NCI-H446 treated with DMSO at 0.1 percent for 48 hours (cell line): ENCODE measurements at regions not wholly inside any gene's neighbourhood (a gene's known extent, or its start where the extent isn't known, plus 50 kb on each side); places are given as distances from the start of the nearest gene placed in this dataset.

Source experiments
- DNase-seq: peaks from one replicate; lab custom pipeline; 2025; lab: John Stamatoyannopoulos, UW

DNA sequence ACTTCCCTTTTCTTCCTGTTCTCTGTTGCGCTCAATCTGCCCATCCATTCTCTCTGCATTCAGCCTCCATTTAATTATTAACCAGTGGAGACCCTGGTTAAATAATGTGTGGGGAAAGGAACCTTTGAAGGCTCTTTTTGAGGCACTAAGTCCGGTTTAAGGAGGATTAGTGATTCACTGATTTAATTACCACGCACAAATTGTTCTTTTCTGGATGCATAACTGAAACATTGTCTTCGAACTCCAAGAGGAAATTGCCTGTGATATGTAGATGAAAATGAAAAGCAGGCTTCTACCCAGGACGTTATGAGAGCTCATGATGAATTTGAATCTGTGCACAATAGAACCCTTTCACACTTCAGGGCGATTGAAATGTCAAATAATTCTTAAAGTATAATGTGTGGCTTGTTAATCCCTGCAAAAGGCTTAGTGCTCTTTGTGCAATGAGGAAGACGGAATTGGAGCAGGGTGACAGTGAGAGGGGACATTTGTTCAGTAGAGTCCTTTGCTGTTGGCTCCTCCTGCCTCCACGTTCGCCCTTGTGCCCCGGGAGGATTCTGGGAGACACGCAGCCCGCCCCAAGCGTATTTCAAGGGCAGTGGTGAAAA, 51.1 kb upstream of the ZNF236 start:
- DNase-seq: no peak

DNA sequence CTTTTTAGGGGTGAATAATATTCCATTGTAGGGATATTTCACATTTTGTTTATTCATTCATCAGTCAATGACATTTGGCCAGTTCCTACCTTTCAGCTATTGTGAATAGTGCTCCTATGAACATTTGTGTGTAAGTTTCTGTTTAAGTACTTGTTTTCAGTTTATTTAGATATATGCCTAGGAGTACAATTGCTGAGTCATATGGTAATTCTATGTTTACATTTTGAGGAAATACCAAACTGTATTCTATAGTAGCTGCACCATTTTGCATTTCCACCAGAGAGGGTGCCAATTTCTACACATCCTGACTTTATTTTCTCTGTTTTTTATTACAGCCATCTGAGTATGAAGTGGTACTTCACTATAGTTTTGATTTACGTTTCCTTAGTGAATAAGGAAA, 54.4 kb upstream of the ZNF236 start:
- no peak for DNase-seq

DNA sequence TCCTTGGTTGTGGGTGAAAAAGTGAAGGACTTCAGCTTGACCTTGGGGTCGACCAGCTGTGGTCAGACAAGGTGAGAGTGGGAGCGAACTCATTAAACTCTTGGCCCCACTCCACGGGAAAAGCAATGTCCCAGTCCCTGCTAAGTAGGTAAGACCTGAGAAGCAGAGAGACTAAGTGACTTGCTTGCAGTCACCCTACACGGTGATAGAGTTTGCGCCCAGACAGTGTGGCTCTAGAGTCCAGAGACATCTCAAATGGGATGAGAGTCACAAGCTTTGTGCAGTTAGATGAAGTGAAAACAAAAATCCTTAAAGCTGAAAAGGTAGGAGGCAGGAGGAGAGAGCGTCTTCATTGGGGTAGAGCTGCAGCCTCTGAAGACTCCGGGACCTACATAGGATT, 55.9 kb upstream of the ZNF236 start:
- DNase-seq: no peak

DNA sequence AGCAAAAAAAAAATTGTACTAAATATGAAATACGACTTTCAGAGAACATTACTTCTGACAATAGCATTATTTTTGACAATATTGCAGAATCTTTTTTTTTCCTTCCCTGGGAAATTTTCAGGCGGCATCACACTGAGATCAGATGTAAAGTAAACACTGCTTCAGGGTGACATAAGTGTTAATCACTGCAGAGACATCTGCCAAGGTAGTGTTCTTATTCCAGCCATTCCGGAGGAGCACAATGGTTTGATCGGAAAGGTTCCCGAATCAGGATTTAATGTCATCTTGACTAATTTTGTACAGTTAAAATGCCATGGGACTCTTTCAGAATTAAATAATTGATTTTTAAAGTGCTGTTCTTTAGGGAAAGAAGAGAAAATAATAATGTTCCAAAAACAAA, 56.7 kb upstream of the ZNF236 start:
- no peak for DNase-seq

DNA sequence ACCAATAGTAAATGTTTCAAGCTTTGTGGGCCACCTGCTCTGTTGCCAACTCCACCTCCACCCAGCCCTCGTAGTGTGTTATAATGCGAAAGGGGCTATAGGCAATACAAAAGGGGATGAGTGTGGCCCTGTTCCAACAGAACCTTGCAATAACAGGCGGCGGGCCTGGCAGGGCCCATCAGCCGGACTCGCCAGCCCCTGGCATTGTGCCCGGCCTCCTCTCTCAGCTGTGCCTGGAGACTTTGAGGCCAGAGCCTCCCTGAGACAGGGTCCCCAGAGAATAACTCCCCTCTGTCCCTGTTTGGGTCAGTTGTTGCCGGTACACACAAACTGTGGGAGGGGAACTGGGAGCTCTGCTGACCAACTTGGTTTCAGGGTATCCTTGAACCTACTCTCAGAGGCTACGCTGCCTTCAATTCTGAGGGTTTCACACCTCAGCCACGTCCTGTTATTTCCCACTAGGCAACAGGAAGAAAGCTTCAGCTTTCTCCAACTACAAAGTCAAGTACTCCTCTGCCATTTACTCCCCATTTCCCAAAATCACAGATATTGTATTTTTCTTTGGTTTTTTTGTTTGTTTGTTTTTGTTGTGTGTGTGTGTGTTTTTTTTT, 58.0 kb upstream of the ZNF236 start:
- DNase-seq: peak; percentile 2

DNA sequence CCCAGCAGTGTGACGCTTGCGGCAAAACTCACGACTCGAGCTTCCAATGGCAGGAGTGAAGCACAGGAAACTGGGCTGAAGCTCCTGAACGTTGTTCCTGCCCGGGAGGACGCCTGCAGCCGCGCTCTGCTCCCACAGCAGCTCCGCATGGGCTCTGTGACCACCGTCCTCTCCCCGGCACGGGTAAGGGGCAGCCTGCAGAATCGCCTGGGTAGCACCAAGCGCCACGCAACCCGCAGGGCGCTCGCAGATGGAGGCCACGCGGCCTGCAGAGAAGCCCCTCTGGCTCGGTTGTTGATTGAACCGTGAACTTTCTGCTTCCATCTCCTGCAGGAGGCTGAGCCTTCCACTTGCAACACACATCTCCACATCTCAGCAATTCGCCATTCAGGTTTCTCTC, 63.3 kb upstream of the ZNF236 start:
- DNase-seq: no peak

DNA sequence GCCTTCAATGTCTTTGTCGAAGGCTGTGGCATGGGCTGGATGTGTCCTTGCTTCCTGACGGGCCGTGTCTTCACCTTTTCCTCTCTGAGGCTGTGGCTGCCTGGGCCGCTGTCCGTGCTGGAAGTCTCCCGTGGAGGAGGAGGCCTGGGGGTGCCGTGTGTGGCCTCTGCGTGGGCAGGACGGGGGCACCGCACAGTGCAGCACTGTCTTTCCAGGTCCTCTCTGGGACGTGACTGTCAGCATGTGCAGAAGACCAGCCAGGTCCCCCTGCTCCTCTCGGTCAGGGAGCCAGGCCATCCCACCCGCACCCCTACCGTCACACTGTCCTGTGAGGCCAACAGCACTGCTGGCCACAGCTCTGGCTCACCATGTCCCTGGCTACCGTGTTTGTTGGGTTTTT, 64.4 kb upstream of the ZNF236 start:
- DNase-seq: no peak

DNA sequence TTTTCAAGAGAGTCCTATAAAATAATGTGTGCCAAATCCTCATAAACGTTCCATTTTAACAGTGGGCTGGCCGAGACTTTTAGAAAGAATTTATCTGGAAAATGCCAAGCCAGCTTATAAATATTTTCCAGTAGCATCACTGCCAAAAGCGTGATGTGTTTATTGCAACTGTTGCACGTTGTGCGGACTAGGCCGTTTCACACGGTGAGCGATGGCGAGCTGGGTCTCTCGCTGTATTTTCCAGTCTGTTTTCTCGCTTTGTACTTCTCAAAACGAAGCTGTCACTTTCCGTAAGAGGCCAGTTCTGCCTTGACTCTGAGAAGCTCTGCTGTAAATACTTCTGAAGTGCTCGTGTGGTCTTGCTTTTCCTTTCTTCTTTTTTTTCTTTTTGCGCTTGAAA, 65.0 kb upstream of the ZNF236 start:
- DNase-seq: no peak

DNA sequence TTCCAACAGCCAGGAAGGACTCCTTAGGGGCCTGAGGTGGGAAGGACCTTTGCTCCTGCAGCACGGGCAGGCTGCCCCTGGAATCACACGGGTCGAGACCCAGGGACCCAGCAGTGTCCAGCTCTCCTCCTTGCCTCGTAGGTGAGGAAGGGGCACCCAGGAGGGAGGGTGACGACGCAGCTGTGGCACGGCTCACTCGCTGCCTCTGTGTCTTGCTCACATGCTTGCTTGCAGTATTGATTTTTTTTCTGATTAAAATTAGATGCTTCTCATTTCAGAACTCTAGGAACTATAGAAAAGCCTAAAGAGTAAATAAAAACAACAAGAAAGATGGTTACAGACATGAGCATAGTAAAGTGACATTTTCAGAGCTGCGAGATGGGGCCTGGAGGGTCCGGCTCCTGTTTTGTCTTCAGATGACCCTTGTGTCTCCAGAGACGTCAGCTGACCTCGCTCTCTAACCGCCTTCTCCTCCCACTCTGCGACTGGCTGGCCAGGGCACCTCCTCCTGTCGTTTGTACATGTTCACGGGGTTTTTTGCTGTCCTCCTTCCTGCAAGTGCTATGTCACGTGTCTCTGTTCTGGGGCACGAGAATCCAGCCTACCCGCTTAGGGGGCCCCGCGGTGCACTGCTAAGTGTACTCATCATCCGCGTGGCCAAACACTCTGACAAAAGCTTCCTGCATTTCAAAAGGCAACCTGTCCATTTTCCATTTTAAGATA, 65.7 kb upstream of the ZNF236 start:
- DNase-seq: no peak

DNA sequence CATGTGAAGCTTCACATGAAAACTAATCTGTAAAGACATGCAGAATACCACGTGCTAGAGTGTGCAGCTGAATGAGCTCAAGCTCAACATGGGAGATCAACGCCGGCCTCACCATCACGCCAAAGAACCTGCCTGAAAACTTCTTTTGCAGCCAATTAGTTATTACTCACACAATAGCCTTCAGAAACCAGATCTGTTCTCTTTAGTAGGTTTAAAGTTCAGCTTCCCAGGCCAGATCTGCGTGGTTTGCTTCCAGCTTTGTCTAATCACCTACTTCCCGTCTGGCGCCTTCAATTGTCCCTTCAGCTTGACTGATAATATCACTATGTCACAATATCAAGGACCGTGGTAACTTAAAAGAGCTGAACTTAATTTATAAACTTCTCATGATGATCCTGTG, 68.0 kb upstream of the ZNF236 start:
- no peak for DNase-seq

DNA sequence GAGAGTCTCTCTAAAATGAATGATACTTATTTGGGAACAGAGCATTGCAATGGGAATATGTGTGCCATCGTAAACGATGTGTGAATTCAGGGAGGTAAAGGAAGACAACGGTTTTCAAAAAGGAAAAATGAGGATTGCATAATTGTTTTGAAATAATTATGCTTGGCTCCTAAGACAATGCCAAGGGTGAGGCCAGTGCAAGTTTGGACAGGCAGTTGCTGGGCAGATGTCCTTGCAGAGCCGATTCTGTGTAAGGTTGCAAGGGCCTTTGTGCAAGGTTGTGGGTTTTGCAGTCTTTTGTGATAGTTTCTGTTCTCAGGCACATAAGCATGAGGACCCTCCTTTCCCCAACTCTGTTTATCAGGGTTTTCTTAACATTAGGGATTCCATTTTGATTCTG, 70.0 kb upstream of the ZNF236 start:
- no peak for DNase-seq

DNA sequence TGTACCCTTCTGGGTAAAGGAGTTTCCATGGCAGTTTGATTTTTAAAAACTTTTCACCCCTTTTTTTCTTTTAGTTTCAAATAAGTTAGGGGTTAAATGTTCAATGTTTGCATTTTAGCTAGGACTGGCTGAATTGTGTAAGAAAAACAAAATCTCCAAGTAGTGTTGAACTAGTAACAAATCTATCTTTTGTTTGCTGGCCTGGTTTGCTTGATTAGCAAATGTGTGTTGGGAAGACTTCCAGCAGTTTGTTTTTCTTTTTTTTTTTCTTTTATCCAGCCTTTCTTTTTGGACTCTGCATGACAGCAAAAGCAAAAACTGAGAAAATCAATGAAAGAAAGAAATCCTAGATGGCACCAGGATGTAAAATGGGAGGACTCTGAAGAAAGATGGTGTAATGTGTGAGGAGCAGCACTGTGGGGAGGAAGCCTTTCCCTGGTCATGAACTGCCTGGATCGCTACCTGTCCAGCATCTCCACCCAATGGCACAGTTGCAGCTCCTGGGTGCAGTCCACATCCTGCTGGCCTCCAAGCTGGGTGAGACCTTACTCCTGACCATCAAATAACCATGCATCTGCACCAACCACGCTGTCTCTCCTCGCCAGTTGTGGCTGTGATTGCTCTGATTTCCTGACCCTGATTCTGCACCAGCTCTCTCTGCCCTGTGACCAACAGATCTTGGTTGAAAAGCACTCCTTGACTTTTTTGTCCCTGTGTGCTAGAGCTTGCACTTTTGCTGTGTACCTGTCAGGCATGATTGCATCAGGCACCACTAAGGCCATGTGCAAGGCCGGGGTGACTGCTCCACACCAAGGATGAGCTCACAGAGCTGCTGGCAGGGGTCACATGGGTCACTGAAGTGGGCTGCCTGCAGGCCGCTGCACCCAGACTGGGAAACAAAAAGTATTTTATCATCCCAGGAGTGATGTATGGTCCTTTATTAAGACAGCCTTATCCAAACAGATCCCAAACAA, 71.2 kb upstream of the ZNF236 start:
- DNase-seq: no peak

DNA sequence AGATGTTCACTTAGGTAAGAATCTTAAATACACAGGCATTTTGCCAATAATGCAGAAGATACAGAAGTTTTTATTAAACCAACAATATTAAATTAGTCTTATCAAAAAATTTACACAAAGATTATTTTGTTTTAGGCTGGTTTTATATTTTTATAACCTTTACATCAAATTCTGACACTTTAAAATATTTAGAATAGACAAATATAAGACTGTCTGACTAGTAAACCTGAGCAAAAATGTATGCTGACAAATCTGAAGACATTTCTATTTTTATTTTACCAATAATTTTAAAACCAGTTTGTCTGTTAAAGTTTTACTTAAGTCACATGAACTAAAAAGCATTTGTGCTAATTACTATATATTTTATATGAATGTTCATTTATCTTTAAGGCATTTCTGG, 72.1 kb upstream of the ZNF236 start:
- DNase-seq: no peak

DNA sequence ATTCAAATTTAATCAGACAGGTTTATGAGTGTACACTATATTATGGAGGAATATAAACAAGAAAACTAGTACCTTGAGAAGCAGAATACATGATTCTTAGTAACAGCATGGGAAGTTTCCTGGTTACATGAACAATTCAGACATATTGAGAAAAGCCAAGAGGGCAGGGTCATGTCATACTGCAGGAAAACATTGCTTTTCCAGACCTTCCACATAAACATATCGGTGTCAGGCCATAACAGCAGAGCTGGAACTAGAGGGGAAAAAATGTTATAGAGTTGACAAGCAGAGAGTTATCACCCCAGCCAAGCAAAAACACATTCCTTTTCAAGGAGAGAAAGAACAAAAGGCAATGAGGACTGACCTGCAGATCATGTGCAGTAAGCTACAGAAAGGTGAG, 74.7 kb upstream of the ZNF236 start:
- DNase-seq: no peak

DNA sequence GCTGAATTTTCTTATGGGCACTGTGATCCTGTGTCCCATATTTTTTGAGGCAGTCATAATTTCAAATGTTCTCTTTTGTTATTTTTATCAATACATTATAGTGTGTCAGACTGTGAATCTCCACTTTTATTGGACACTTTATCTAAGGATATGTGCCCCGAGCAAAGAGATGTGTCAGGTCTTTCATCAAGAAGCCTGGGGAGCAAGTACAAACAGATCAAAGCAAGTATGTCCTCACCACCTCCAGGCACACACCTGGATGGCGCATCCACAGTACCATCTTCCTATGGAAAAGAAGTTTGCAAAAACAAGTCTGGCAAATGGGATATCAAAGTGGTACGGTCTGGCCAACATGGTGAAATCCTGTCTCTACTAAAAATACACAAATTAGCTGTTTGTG, 81.0 kb upstream of the ZNF236 start:
- DNase-seq: no peak

DNA sequence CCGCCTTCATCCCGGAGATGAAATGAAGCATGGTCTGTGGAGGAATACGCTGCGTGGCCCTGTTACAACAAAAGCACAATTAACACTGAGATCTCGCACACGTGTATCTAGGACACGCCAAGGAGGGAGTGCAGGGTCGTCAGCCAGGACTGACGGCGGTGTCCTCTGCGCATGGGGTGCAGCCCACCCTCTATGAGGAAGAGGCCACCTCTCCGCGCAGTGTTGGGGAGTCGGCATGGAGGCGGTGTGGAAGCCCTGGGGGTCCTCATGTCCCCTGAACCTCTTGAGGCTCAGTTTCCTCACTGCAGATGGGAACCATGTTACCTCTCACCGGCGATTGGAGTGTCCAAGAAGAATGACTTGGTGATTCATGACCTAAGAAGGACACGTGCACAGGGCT, 86.0 kb upstream of the ZNF236 start:
- DNase-seq: no peak

DNA sequence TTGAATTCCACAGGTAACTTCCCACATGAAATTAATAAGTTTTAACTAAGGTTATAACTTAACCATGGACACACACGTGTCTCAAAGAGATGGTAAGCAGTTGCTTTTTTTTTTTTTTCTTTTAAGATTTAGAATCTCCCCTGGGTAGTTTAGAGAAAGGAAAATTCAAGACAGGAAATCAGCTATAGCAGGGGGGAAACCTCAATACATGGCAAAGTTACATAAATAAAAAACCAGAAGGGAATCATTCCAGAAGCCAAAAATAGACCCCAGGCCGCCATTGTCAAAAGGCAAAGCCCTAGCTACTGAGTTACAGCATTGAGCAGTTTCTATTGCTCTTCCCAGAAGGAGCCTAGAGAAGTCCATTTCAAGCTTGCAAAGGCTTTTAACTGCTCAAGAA, 91.5 kb upstream of the ZNF236 start:
- DNase-seq: no peak

DNA sequence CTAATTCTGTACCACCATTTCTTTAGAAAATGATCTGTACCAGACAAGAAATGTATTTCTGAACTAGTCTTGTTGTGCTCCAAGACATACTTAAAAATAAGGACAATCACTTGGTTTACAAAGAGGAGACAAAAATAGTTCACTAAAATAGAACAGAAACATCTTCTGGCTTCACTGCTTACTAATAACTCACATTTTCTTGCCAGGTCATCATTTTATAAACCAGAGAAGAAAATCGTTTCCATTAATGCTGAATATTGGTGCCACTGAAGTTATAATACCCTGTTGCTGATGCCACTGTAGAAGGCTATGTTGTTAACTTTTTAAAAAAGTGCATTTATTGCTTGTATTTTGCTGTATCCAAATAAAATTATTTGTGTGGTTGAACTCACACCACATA, 94.8 kb upstream of the ZNF236 start:
- no peak for DNase-seq

DNA sequence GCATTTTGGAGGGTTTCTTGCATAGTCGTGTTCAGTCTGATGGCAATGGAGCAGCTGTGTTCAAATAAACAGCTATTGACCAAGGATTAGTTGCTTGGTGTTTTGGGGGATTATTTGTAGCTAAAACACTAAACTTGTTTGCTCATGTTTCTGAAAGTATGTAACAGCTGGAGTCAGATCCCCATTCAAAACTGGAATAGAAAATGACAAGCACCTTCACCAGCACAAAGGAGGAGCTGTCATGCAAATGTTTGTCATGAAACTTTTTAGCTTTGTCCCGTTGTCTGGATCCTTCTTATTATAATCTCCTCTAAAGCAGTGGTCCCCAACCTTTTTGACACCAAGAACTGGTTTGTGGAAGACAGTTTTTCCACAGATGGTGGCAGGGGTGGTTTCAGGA, 96.9 kb upstream of the ZNF236 start:
- DNase-seq: no peak

DNA sequence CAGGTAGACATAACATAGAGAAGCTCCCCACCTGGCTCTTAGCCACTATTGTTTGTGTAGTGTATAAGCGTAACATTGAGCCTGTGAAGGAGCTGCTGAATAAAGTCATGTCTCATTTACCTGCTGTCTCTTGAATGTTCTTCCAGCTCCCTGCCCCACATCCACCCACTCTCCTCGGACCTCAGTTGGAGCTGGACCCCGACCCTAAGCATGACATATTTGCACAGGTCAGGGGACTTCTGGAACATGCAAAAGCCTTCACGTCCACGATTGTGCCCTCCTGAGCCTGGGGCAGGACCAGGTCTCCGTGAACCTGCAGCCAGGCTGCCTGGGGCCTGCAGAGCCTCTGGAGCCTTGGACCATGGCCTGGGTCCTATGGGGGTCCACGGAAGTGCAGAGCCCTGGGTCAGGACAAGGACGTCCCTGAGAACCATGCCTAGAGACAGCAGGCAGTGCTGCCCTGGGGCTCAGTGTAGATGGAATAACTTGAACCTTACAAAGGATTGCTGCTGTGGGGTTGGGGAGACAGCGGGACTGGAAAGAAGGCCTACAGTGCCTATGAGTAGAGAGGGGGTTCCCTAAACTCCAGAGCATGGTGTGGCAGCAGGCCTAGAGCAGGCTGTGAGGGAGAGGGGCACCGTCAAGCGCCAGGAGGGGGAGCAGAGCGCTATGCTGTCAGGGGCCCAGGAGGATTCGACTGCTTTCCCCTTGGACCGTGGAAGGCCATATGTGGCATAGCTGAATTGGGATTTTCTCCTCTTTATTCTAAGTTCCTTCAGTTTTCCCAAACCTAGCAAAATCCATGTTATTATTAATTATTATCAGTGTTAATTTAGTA, 99.9 kb upstream of the ZNF236 start:
- no peak for DNase-seq

DNA sequence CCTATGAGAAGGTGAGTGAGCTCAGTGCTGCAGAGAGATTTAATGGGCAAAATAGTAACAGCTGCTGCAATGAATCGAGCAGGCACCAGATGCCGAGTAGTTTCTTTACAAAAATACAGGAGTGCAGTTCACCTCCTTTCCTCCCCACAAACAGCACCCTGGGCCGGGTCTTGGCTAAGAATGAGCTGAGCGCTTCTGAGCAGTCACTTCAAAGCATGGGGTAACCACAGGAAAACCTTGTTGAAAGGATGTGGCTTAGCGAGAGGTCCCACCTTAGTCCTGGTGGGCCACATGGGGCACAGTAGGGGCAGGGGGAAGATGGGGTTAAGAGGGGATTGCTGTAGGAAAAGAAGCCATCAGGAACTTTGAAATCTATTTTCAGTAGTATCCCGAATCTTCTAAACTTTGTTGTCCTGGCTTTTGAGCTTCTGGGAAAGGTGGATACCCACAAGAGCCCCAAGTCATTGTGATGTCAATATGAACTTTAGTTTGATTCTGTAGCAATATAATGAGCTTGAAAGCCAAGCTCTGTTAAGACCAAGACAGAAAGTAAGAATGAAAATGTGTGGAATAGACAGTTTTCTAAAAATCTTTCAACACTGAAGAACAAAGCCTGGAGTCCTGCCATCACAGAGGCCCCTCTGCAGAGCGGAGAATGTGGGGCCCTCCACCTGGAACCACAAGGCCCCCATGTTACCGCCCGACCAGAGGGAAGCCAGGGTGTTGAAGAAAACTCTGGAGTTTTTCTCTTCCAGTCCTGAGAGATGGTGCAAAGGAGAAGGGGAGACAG, 101.0 kb upstream of the ZNF236 start:
- DNase-seq: no peak
